ENCODE measurements at regions not wholly inside any gene's neighbourhood (a gene's known extent, or its start where the extent isn't known, plus 50 kb on each side); places are given as distances from the start of the nearest gene placed in this dataset.

GRCh38 chr3:40608091-40608490, 83.3 kb downstream of the ZNF621 start:
- Histone ChIP-seq H3K36me3 (ENCODE audit: control insufficient read depth, insufficient read depth, low read length) (no peaks in the 10 kb centered on the region), H3K9ac (ENCODE audit: extremely low read depth, low read length, poor library complexity, severe bottlenecking) (no peak overlapping the region), H3K4me1 (ENCODE audit: control insufficient read depth, insufficient read depth, low read length) (no peaks in the 10 kb centered on the region), H3K9me3 (ENCODE audit: control insufficient read depth, low read length) (no peaks in the 10 kb centered on the region), H3K27ac (ENCODE audit: low read depth, low read length) (no peak overlapping the region), H3K4me3 (ENCODE audit: low read length) (no peak overlapping the region), H3K27me3 (ENCODE audit: control insufficient read depth, insufficient read depth, low read length, poor library complexity, severe bottlenecking) (no peaks in the 10 kb centered on the region)
- WGBS, 2 experiments (ENCODE audit: insufficient coverage in 1 of 2, insufficient read length in 1 of 2), result 90 to 97% methylated on average over 2 of the region's 2 CpGs
- Mint-ChIP-seq H3K36me3 (ENCODE audit: low read depth) (no peaks in the 10 kb centered on the region), H3K9me3 (no peaks in the 10 kb centered on the region), H3K4me1 (peaks cover 7% of the 10 kb centered on the region), H3K27me3 (ENCODE audit: insufficient read depth) (peaks cover 6% of the 10 kb centered on the region), H3K27ac (no peak overlapping the region), H3K4me3 (no peak overlapping the region)
- TF ChIP-seq CTCF (conservative IDR thresholded peaks at IDR 0.05), result no peak
- DNase-seq, result no peak

GRCh38 chr3:40613306-40613705, 88.5 kb downstream of the ZNF621 start:
- Histone ChIP-seq H3K9ac (ENCODE audit: extremely low read depth, low read length, poor library complexity, severe bottlenecking) (no peak overlapping the region), H3K27me3 (ENCODE audit: control insufficient read depth, insufficient read depth, low read length, poor library complexity, severe bottlenecking) (peaks cover 10% of the 10 kb centered on the region), H3K36me3 (ENCODE audit: control insufficient read depth, insufficient read depth, low read length) (no peaks in the 10 kb centered on the region), H3K4me3 (ENCODE audit: low read length) (no peak overlapping the region), H3K4me1 (ENCODE audit: control insufficient read depth, insufficient read depth, low read length) (no peaks in the 10 kb centered on the region), H3K9me3 (ENCODE audit: control insufficient read depth, low read length) (no peaks in the 10 kb centered on the region), H3K27ac (ENCODE audit: low read depth, low read length) (no peak overlapping the region)
- Mint-ChIP-seq H3K27me3 (ENCODE audit: insufficient read depth) (peaks cover 13% of the 10 kb centered on the region), H3K27ac (no peak overlapping the region), H3K4me3 (no peak overlapping the region), H3K9me3 (no peaks in the 10 kb centered on the region), H3K4me1 (peaks cover 23% of the 10 kb centered on the region), H3K36me3 (ENCODE audit: low read depth) (no peaks in the 10 kb centered on the region)
- DNase-seq, result no peak
- WGBS, 2 experiments (ENCODE audit: insufficient coverage in 1 of 2, insufficient read length in 1 of 2), result 96 to 100% methylated on average over 2 to 5 of the region's 5 CpGs
- TF ChIP-seq CTCF (conservative IDR thresholded peaks at IDR 0.05), result no peak

- no peaks in the 10 kb centered on the region for H3K36me3 ChIP-seq (ENCODE audit: control insufficient read depth, insufficient read depth, low read length)
- H3K9ac ChIP-seq (ENCODE audit: extremely low read depth, low read length, poor library complexity, severe bottlenecking), result no peak overlapping the region
- H3K4me3 ChIP-seq (ENCODE audit: low read length), result peak overlapping the region; percentile 36
- peaks cover 15% of the 10 kb centered on the region for H3K27me3 Mint-ChIP-seq (ENCODE audit: insufficient read depth)
- no peaks in the 10 kb centered on the region for H3K36me3 Mint-ChIP-seq (ENCODE audit: low read depth)
- H3K27ac Mint-ChIP-seq, result peak overlapping the region; percentile 57
- H3K4me3 Mint-ChIP-seq, result peak overlapping the region; percentile 53
- H3K27ac ChIP-seq (ENCODE audit: low read depth, low read length), result peak overlapping the region; percentile 84
- 23 to 24% methylated on average over 14 to 33 of the region's 33 CpGs for WGBS, 2 experiments (ENCODE audit: insufficient coverage in 1 of 2, insufficient read length in 1 of 2)
- H3K4me1 Mint-ChIP-seq, result peaks cover 23% of the 10 kb centered on the region
- no peaks in the 10 kb centered on the region for H3K4me1 ChIP-seq (ENCODE audit: control insufficient read depth, insufficient read depth, low read length)
- DNase-seq, result peak; percentile 81
- no peak for TF ChIP-seq CTCF (conservative IDR thresholded peaks at IDR 0.05)
- H3K9me3 ChIP-seq (ENCODE audit: control insufficient read depth, low read length), result no peaks in the 10 kb centered on the region
- H3K9me3 Mint-ChIP-seq, result no peaks in the 10 kb centered on the region
- peaks cover 10% of the 10 kb centered on the region for H3K27me3 ChIP-seq (ENCODE audit: control insufficient read depth, insufficient read depth, low read length, poor library complexity, severe bottlenecking)
Observed at GRCh38 chr3:40615110-40615915, 90.6 kb downstream of the ZNF621 start.

All from endodermal cell (in vitro differentiated cells).